Jurkat, Clone E6-1 (cell line): ENCODE measurements at regions not wholly inside any gene's neighbourhood (a gene's known extent, or its start where the extent isn't known, plus 50 kb on each side); places are given as distances from the start of the nearest gene placed in this dataset.

Experiments used
- DNase-seq: peaks from one replicate; pipeline ENCODE4 v3.0.0-alpha.2; 2011; ENCODE audit warnings: low read depth, low spot score
- H3K4me3 ChIP-seq: 2 replicates; pipeline ENCODE4 v1.5.1; 2011; ENCODE audit warnings: mild to moderate bottlenecking, low read length, control low read depth, moderate library complexity

- no peak overlapping the region for H3K4me3 ChIP-seq
- peak; percentile 45 for DNase-seq
Observed at GRCh38 chr1:212218911-212219310, 66.3 kb upstream of the PPP2R5A start.

- no peak overlapping the region for H3K4me3 ChIP-seq
Observed at GRCh38 chr1:212219679-212220463, 65.3 kb upstream of the PPP2R5A start.

GRCh38 chr1:212221801-212222200, 63.4 kb upstream of the PPP2R5A start:
- no peak for DNase-seq

More at GRCh38 chr1:212219679-212220463, 65.3 kb upstream of the PPP2R5A start:
- no peak for DNase-seq

GRCh38 chr1:212224102-212224501, 61.1 kb upstream of the PPP2R5A start:
- no peak for DNase-seq
- no peak overlapping the region for H3K4me3 ChIP-seq

More at GRCh38 chr1:212221801-212222200, 63.4 kb upstream of the PPP2R5A start:
- H3K4me3 ChIP-seq, result no peak overlapping the region

- no peak overlapping the region for H3K4me3 ChIP-seq
Observed at GRCh38 chr1:212225416-212225815, 59.8 kb upstream of the PPP2R5A start.

GRCh38 chr1:212225871-212226302, 59.3 kb upstream of the PPP2R5A start:
- DNase-seq, result no peak
- H3K4me3 ChIP-seq, result no peak overlapping the region

More at GRCh38 chr1:212225416-212225815, 59.8 kb upstream of the PPP2R5A start:
- no peak for DNase-seq

- no peak for DNase-seq
- H3K4me3 ChIP-seq, result no peak overlapping the region
Observed at GRCh38 chr1:212226467-212226866, 58.7 kb upstream of the PPP2R5A start.

- DNase-seq, result no peak
- no peak overlapping the region for H3K4me3 ChIP-seq
Observed at GRCh38 chr1:212228076-212228475, 57.1 kb upstream of the PPP2R5A start.

GRCh38 chr1:212228591-212229119, 56.6 kb upstream of the PPP2R5A start:
- H3K4me3 ChIP-seq, result no peak overlapping the region
- no peak for DNase-seq

GRCh38 chr1:212229654-212230053, 55.6 kb upstream of the PPP2R5A start:
- no peak for DNase-seq
- H3K4me3 ChIP-seq, result no peak overlapping the region

- no peak for DNase-seq
Observed at GRCh38 chr1:212230329-212230728, 54.9 kb upstream of the PPP2R5A start.

GRCh38 chr1:212231372-212231771, 53.8 kb upstream of the PPP2R5A start:
- peak; percentile 58 for DNase-seq
- no peak overlapping the region for H3K4me3 ChIP-seq

More at GRCh38 chr1:212230329-212230728, 54.9 kb upstream of the PPP2R5A start:
- no peak overlapping the region for H3K4me3 ChIP-seq

- peak; percentile 69 for DNase-seq
- no peak overlapping the region for H3K4me3 ChIP-seq
Observed at GRCh38 chr1:212232090-212232489, 53.1 kb upstream of the PPP2R5A start.

GRCh38 chr1:212233321-212233720, 51.9 kb upstream of the PPP2R5A start:
- no peak overlapping the region for H3K4me3 ChIP-seq
- no peak for DNase-seq

GRCh38 chr1:212234431-212235395, 50.5 kb upstream of the PPP2R5A start:
- no peak overlapping the region for H3K4me3 ChIP-seq
- no peak for DNase-seq
